Naive B cell (primary cell): ENCODE measurements at regions not wholly inside any gene's neighbourhood (a gene's known extent, or its start where the extent isn't known, plus 50 kb on each side); places are given as distances from the start of the nearest gene placed in this dataset.
A peak's percentile ranks its signal among the peaks of the same experiment; 100 is the strongest.

Experiments
- ATAC-seq, 2 donors: fragments of 150-1000 bp; cut with Tn5 transposase; 2 replicates each; pipeline ENCODE4 v1.10.0; 2021; ENCODE audit warnings: low read depth in 2 of 2, mild to moderate bottlenecking in 2 of 2, moderate library complexity in 2 of 2
- DNase-seq: peaks from one replicate; pipeline ENCODE4 v3.0.0; 2022
- H3K27ac Mint-ChIP-seq, 6 donors: one replicate each; pipeline ENCODE4 v1.8.0; 2020 to 2022; ENCODE audit warnings: mild to moderate bottlenecking in 6 of 6, mixed read lengths in 6 of 6, moderate library complexity in 5 of 6, inconsistent platforms in 2 of 6
- H3K27me3 Mint-ChIP-seq, 3 donors: one replicate each; pipeline ENCODE4 v1.8.0; 2021 to 2022; ENCODE audit warnings: mixed read lengths in 3 of 3, mild to moderate bottlenecking in 1 of 3
- H3K36me3 Mint-ChIP-seq, 2 donors: one replicate each; pipeline ENCODE4 v1.8.0; 2020 to 2022; ENCODE audit warnings: mixed read lengths in 2 of 2, inconsistent platforms in 1 of 2, mild to moderate bottlenecking in 1 of 2
- H3K4me1 Mint-ChIP-seq, 3 donors: one replicate each; pipeline ENCODE4 v1.8.0; 2020 to 2022; ENCODE audit warnings: mixed read lengths in 3 of 3, inconsistent platforms in 1 of 3, mild to moderate bottlenecking in 1 of 3, moderate library complexity in 1 of 3
- H3K4me3 Mint-ChIP-seq, 8 donors: one replicate each; pipeline ENCODE4 v1.8.0; 2020 to 2022; ENCODE audit warnings: mild to moderate bottlenecking in 8 of 8, mixed read lengths in 8 of 8, moderate library complexity in 8 of 8, inconsistent platforms in 2 of 8
- H3K9me3 Mint-ChIP-seq, 7 donors: one replicate each; pipeline ENCODE4 v1.8.0; 2020 to 2022; ENCODE audit warnings: mixed read lengths in 7 of 7, mild to moderate bottlenecking in 5 of 7, inconsistent platforms in 2 of 7, moderate library complexity in 1 of 7

DNA sequence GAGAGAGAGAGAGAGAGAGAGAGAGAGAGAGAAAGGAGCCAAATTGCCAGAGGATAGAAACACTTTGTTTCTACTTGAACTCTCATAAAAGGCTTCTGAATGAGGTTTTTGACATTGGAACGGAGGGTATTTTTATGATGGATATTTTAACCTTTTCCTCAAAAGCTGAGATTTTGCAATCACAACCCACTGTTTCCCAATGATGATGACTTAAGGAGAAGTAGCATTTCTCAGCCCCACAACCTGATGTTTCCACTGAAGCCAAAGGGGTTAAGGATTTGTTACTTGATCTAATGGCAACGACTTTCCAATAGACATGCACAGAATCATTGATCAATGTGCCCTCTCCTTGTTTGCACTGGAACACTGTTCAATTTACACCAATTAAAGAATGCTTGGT lies 67.1 kb upstream of the POU3F3 start:
- peak overlapping the region in 1 of 6 donors; percentile 37 for H3K27ac Mint-ChIP-seq
- no peaks in the 10 kb centered on the region for H3K36me3 Mint-ChIP-seq
- H3K9me3 Mint-ChIP-seq = peaks cover 0 to 3% (median 0%) of the 10 kb centered on the region in 7 donors
- H3K27me3 Mint-ChIP-seq = peaks cover 3 to 34% (median 9%) of the 10 kb centered on the region in 3 donors
- H3K4me1 Mint-ChIP-seq = no peaks in the 10 kb centered on the region
- no peak overlapping the region for H3K4me3 Mint-ChIP-seq
- DNase-seq (no peak), ATAC-seq (no peak)

DNA sequence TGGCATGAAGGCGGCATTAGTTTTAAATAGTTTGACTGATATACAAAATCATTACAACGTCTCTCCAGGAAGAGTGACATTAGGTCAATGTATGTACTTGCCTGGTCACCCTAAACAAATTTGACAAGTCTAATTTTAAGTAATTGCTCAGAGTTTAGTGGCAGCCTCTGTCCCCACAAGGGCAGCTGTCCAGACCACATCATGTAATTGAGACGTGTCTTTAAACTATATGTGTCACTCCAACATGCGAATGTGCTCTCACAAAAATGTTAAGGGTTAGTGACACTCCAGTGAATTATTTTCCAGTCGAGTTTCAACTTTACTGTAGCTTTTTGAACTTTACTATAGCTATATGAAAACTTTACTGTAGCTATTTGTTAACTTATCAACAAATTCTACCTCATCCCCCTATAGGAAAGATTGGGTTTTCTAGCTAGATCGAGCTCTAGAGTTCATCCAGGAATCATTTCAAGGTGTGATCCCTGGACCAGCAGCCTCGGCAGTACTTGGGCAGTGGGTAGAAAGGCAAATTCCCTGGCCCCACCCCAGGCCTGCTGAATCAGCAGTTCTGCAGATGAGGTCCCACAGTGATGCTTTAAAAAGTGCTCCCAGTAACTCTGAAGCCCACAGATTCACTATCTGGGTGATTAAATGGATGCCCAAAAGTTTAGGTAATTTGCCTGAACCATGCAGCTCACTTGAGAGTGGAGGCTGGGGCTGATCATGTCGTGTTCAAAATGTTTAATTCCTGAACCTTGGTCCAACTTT lies 66.4 kb upstream of the POU3F3 start:
- ATAC-seq (no peak), DNase-seq (no peak)
- H3K27ac Mint-ChIP-seq = no peak overlapping the region
- H3K36me3 Mint-ChIP-seq = no peaks in the 10 kb centered on the region
- H3K4me1 Mint-ChIP-seq = no peaks in the 10 kb centered on the region
- peaks cover 0 to 3% (median 0%) of the 10 kb centered on the region in 7 donors for H3K9me3 Mint-ChIP-seq
- H3K27me3 Mint-ChIP-seq = peaks cover 5 to 31% (median 11%) of the 10 kb centered on the region in 3 donors
- no peak overlapping the region for H3K4me3 Mint-ChIP-seq

GRCh38 chr2:104788742-104789455 lies 65.0 kb upstream of the POU3F3 start:
- Mint-ChIP-seq H3K27me3 (peaks cover 7 to 30% (median 11%) of the 10 kb centered on the region in 3 donors), H3K9me3 (peaks cover 0 to 3% (median 0%) of the 10 kb centered on the region in 7 donors), H3K4me1 (no peaks in the 10 kb centered on the region), H3K36me3 (no peaks in the 10 kb centered on the region), H3K27ac (no peak overlapping the region), H3K4me3 (no peak overlapping the region)
- ATAC-seq = no peak
- DNase-seq = no peak

DNA sequence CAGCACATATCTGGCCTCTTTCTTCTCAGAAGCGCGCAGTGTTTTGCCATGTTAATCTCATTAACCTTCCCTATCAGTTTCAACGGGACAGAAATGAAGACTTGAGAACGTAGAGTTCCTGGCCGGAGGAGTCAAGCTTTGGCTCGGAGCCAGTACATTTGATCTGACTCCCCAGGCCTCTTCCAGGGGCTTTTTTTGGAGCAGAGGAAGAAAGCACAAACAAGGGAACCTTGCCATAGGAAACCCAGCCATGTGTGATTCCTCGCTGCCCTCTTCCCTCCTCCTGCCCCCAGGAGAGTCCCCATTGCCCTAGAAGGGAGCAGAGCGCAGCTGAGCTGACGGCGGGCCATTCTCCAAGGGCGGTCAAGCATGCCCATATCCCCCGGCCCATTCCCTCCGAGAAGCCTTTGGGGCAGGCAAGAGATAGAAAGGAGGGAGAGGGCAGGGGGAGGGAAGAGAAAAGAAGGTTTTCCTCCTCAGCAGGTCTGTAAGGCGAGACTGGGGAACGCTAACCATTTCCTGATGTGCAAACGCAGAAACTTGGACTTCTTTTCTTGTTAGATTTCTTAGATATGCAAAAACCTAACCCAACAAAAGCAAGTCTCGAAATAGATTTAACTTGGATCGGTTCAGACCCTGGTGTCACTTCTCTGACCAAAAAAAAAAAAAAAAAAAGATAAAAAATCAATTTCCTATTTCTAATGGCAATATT lies 63.7 kb upstream of the POU3F3 start:
- no peaks in the 10 kb centered on the region for H3K36me3 Mint-ChIP-seq

DNA sequence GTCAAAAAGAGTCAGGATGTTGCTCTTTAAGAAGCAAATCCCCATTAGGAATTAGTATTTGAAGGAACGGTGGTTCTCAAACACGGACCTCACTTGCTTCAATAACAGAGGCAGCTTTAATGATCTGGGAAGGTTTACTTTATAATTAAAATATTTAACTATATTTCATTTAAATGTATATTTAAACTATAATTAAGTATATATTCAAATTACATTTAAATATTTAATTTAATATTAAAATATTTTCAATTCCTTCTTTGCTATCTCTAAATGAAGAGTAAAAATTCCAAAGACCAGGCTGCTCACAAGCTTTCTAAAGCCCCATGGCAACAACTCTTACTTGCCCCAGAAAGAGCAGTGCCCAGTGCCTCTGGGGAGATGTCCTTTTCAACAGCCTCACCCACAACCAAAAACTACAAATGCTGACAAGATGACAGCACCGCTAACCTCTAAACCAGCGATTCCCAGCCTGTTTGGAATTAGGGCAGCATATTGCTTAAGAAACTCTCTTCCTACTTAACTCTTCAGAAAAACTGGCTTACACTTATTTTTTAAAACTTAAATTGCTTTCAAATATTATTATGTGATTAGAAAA lies 62.9 kb upstream of the POU3F3 start:
- Mint-ChIP-seq H3K36me3 (no peaks in the 10 kb centered on the region), H3K27me3 (peaks cover 14 to 37% (median 19%) of the 10 kb centered on the region in 3 donors)

More for the DNA sequence above, 63.7 kb upstream of the POU3F3 start:
- ATAC-seq = no peak
- Mint-ChIP-seq H3K4me3 (no peak overlapping the region), H3K27ac (no peak overlapping the region), H3K4me1 (no peaks in the 10 kb centered on the region), H3K9me3 (peaks cover 0 to 3% (median 0%) of the 10 kb centered on the region in 7 donors), H3K27me3 (peaks cover 10 to 32% (median 12%) of the 10 kb centered on the region in 3 donors)
- no peak for DNase-seq

GRCh38 chr2:104793966-104794365 lies 59.9 kb upstream of the POU3F3 start:
- no peak for DNase-seq
- peaks cover 14 to 31% (median 21%) of the 10 kb centered on the region in 3 donors for H3K27me3 Mint-ChIP-seq
- no peaks in the 10 kb centered on the region for H3K4me1 Mint-ChIP-seq
- H3K9me3 Mint-ChIP-seq = peaks cover 0 to 3% (median 0%) of the 10 kb centered on the region in 7 donors
- no peak overlapping the region for H3K27ac Mint-ChIP-seq
- no peak overlapping the region for H3K4me3 Mint-ChIP-seq
- no peaks in the 10 kb centered on the region for H3K36me3 Mint-ChIP-seq
- ATAC-seq = no peak

More for the DNA sequence above, 62.9 kb upstream of the POU3F3 start:
- Mint-ChIP-seq H3K4me1 (no peaks in the 10 kb centered on the region), H3K4me3 (no peak overlapping the region), H3K9me3 (peaks cover 0 to 3% (median 0%) of the 10 kb centered on the region in 7 donors), H3K27ac (no peak overlapping the region)
- DNase-seq (no peak), ATAC-seq (no peak)

GRCh38 chr2:104794441-104794840 lies 59.5 kb upstream of the POU3F3 start:
- DNase-seq (no peak), ATAC-seq (no peak)
- Mint-ChIP-seq H3K9me3 (peaks cover 0 to 3% (median 0%) of the 10 kb centered on the region in 7 donors), H3K27me3 (peaks cover 16 to 29% (median 26%) of the 10 kb centered on the region in 3 donors), H3K4me3 (no peak overlapping the region), H3K36me3 (no peaks in the 10 kb centered on the region), H3K4me1 (no peaks in the 10 kb centered on the region), H3K27ac (no peak overlapping the region)
